Prostate gland (tissue), 2 donors: ENCODE measurements at regions not wholly inside any gene's neighbourhood (a gene's known extent, or its start where the extent isn't known, plus 50 kb on each side); places are given as distances from the start of the nearest gene placed in this dataset.

Experiments used
- DNase-seq: peaks from one replicate; pipeline ENCODE4 v3.0.0-alpha.2; 2019; ENCODE audit warnings: low spot score
- H3K27ac ChIP-seq, 2 donors: fragments of 200-600 bp; sonication (generic); 2 replicates each; pipeline ENCODE4 v1.5.1; 2017 to 2019
- H3K27me3 ChIP-seq: fragments of 200-600 bp; sonication (generic); replicated peaks from 2 replicates; pipeline ENCODE4 v1.5.1; 2019; ENCODE audit not compliant: insufficient read depth
- H3K36me3 ChIP-seq, 2 donors: fragments of 200-600 bp; sonication (generic); 1 replicate in 1 of 2; 2 replicates in 1 of 2; pipeline versions ENCODE4 v1.5.1 to v1.8.1; 2017 to 2019
- H3K4me1 ChIP-seq: fragments of 200-600 bp; sonication (generic); replicated peaks from 2 replicates; pipeline ENCODE4 v1.5.1; 2019
- H3K4me3 ChIP-seq, 2 donors: fragments of 200-600 bp; sonication (generic); 2 replicates each; pipeline ENCODE4 v1.5.1; 2017 to 2019
- H3K9me3 ChIP-seq: fragments of 200-600 bp; sonication (generic); 2 replicates; pipeline ENCODE4 v1.5.1; 2017
- CTCF ChIP-seq, 4 experiments: fragments of 200-600 bp in 2 of 4; fragments of 450-650 bp in 2 of 4; sonication (generic) in 2 of 4; IDR thresholded peaks; 1 replicate in 3 of 4; 2 replicates in 1 of 4; pipeline ENCODE4 v1.5.1; 2016 to 2019; ENCODE audit warnings: antibody characterized with exemption in 4 of 4, mild to moderate bottlenecking in 2 of 4, moderate library complexity in 2 of 4
- POLR2A ChIP-seq: fragments of 450-650 bp; IDR thresholded peaks from one replicate; pipeline ENCODE4 v1.6.1; 2016; ENCODE audit warnings: antibody characterized with exemption, mild to moderate bottlenecking
- POLR2AphosphoS5 ChIP-seq: sonication (generic); formaldehyde crosslinking; IDR thresholded peaks from one replicate; pipeline ENCODE4 v1.6.1; 2017; ENCODE audit warnings: antibody characterized with exemption
- WGBS: methylation state at CpG from one replicate; pipeline ENCODE4 v1.1.5; 2018; 5-methylcytosine and 5-hydroxymethylcytosine counted together
- intact Hi-C: fragments of 100-400 bp; cut with DNase I; formaldehyde crosslinking; loops from one replicate; pipeline ENCODE4 v1.14.2; 2022

GRCh38 chr9:108710424-108710823 is 145.4 kb downstream of the ACTL7B start:
- Histone ChIP-seq H3K27ac (no peak overlapping the region), H3K4me3 (no peak overlapping the region), H3K36me3 (no peaks in the 10 kb centered on the region), H3K27me3 (no peaks in the 10 kb centered on the region), H3K9me3 (no peaks in the 10 kb centered on the region), H3K4me1 (no peaks in the 10 kb centered on the region)
- intact Hi-C loops, result no loop called here
- DNase-seq, result no peak
- TF ChIP-seq CTCF (IDR thresholded peaks at IDR 0.05) (no peak), POLR2A (no peak), POLR2AphosphoS5 (no peak)
- 38% methylated on average over 3 of the region's 3 CpGs for WGBS

GRCh38 chr9:108709997-108710396 is 145.8 kb downstream of the ACTL7B start:
- H3K27ac ChIP-seq, result no peak overlapping the region
- no peaks in the 10 kb centered on the region for H3K27me3 ChIP-seq
- H3K4me3 ChIP-seq, result no peak overlapping the region
- no peak for DNase-seq
- WGBS, result 56% methylated on average over 1 of the region's 1 CpG
- intact Hi-C loops, result no loop called here
- no peaks in the 10 kb centered on the region for H3K4me1 ChIP-seq
- no peak for TF ChIP-seq POLR2AphosphoS5
- no peak for TF ChIP-seq CTCF (IDR thresholded peaks at IDR 0.05)
- no peak for TF ChIP-seq POLR2A
- no peaks in the 10 kb centered on the region for H3K36me3 ChIP-seq
- H3K9me3 ChIP-seq, result no peaks in the 10 kb centered on the region

- no peak for DNase-seq
- Histone ChIP-seq H3K27me3 (no peaks in the 10 kb centered on the region), H3K4me1 (no peaks in the 10 kb centered on the region), H3K4me3 (no peak overlapping the region), H3K27ac (no peak overlapping the region), H3K36me3 (no peaks in the 10 kb centered on the region), H3K9me3 (no peaks in the 10 kb centered on the region)
- TF ChIP-seq CTCF (IDR thresholded peaks at IDR 0.05), result no peak
- TF ChIP-seq POLR2A, result no peak
- TF ChIP-seq POLR2AphosphoS5, result no peak
- intact Hi-C loops, result no loop called here
Measured at GRCh38 chr9:108709126-108709525, 146.7 kb downstream of the ACTL7B start.

GRCh38 chr9:108708448-108708847 is 147.3 kb downstream of the ACTL7B start:
- Histone ChIP-seq H3K4me1 (no peaks in the 10 kb centered on the region), H3K4me3 (no peak overlapping the region), H3K27ac (no peak overlapping the region), H3K9me3 (no peaks in the 10 kb centered on the region), H3K27me3 (no peaks in the 10 kb centered on the region), H3K36me3 (no peaks in the 10 kb centered on the region)
- no peak for DNase-seq
- intact Hi-C loops, result no loop called here
- TF ChIP-seq POLR2A (no peak), POLR2AphosphoS5 (peak; percentile 33)
- WGBS, result 73% methylated on average over 9 of the region's 9 CpGs

GRCh38 chr9:108707120-108707519 is 148.7 kb downstream of the ACTL7B start:
- Histone ChIP-seq H3K4me1 (no peaks in the 10 kb centered on the region), H3K4me3 (no peak overlapping the region), H3K9me3 (no peaks in the 10 kb centered on the region), H3K27me3 (no peaks in the 10 kb centered on the region), H3K27ac (no peak overlapping the region), H3K36me3 (no peaks in the 10 kb centered on the region)
- WGBS, result 64% methylated on average over 3 of the region's 3 CpGs
- TF ChIP-seq POLR2AphosphoS5 (no peak), CTCF (IDR thresholded peaks at IDR 0.05) (no peak), POLR2A (no peak)
- intact Hi-C loops, result no loop called here
- no peak for DNase-seq
